ENCODE measurements at regions not wholly inside any gene's neighbourhood (a gene's known extent, or its start where the extent isn't known, plus 50 kb on each side); places are given as distances from the start of the nearest gene placed in this dataset.
"Not testable (repeated sequence)": the region's sequence is repeated elsewhere in the genome, so short reads cannot be mapped to it uniquely, and the experiment has no call there.

DNA sequence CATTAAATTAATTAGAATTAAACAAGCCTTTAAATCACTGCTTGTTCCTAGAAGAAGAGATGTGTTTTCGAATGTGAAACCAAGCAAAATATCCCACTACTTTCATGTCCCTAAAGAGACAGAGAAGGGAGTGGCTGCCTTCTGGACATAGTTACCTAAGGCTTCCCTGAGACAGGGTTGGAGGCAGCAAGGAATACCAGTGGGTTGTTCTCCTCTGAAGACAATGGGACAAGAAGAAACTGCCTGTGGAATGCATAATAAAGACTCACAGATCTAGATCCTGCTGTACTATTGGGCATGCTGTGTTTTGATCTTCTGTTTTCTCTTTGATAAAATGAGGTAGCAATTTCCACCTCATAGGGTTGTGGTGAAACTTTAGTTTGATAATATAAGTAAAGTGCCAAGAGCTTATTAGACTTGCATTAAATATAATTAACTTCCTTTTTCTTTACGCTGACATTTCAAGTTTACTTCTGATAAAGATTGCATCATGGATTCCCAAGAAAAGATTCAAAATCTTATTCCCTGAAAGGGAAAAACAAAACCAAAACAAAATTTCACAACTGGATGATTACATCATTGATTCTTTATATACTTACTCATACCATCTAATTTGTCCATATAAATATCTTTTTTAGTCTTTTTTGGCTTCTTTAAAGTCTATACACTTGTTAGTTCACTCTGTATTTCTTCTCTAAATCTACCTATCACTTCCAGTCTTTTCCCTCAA lies 621.3 kb downstream of the ETS1 start:
- DNase-seq (ENCODE audit: low read depth in 2 of 2), result no peak

DNA sequence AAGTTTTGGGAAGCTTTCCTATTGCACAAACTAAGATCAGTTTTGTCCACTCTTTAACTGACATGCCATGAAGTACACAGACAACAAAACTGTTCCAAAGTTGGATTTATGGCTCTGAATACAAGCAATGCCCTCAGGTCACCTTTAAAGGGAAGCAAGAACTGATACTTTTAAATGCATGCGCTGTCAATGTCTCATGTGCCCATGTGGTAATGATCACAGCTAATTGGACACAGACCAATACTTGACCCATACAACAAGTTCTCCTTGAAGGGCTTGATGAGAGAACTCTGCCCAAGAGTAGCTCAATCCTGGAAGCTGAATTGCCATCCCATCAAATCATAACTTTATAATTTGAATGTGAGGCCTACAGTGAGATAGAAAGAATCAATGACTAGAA lies 624.9 kb downstream of the ETS1 start:
- DNase-seq (ENCODE audit: low read depth in 2 of 2), result no peak

DNA sequence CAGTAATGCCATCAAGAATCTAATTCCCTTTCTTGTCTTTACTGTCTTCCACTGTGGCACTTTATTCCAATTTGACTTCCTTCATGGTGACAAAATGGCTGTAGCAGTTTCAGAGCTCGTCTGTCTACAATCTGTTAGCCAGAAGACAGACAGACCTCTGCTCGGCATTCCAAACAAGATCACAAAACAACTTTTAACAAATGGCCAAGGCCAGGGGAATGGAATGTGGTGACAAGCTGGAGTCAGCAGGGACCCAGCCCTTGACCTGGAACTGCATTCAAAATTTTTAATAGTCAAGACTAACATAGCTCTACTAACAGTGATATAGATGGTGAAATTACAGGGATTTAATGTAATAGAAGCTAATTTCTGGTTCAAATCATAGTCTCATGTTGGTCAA lies 637.2 kb downstream of the ETS1 start:
- no peak for DNase-seq (ENCODE audit: low read depth in 2 of 2)

DNA sequence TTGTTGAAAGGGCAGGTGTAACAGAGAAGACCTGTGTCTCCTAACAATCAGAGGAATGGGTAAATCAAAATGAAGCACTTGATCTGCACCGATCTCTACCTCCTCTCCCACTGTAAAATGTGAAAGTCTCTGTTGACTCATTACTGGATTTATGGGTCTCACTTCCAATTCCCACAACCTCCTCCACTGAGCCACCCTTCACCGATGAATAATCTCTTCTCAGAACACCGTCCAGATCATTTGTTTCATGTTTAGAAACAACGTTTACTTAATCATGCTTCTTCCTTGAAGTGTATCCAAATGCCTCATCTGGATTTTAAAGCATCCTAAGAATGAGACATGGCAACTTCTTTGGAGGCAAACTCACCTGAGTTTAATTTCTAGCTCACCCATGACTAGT lies 643.6 kb downstream of the ETS1 start:
- DNase-seq (ENCODE audit: low read depth in 2 of 2), result no peak

DNA sequence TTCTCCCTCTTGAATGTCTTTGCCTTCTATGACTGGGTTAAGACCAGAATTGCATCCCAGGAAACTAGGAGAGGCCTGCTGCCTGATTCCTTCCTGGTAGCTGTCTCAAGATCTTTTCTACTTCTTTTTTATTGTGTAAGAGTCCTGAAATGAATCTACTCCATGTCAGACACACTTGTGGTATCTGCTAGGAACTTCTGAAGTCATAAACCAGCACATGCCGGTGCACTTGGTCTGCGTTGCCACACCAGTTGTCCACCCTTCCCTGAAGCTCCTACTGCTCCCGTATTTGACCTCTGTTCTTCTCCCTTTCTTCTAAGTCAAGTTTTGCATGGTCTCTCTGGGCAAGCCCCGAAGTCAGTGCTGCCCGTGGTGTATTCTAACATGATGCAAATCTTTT lies 644.2 kb downstream of the ETS1 start:
- DNase-seq (ENCODE audit: low read depth in 2 of 2), result no peak

DNA sequence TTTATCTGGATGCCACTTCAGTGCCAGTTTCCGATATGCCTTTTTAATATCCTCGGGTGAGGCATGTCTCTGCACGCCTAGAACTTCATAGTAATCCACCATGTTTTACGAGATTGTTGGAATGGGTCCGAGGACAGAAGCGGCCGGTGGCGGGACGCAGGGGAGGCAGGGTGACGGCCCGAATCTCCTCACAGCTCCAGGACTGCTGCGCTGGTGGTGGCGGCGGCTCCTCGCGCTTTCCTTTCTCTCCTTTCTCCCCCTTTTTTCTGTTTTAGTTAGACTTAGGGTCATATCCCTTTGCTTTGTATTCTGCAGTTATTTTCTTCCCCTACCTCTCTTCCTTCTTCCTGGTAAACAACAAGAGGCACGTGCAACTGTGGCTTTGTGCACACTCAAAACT lies 645.8 kb downstream of the ETS1 start:
- not testable (repeated sequence) for DNase-seq (ENCODE audit: low read depth in 2 of 2)

DNA sequence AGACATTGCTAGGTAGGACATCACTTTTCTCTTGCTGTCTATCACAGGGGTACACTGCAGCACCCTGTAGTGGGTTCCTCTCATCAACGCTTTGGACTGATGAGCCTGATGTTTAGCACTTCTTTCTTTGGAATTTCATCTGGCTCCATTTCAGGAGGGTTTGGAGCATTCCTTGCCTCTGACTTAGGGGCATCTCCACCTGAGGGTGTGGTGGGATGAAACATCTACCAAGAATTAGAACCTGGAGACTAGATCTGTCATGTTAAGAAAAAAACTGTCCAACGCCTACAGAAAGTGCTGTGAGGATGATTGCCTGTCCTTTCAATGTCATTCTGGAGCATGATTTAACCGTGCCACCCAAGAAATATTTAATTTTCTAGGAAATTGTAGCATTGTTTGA lies 648.4 kb downstream of the ETS1 start:
- no peak for DNase-seq (ENCODE audit: low read depth in 2 of 2)

DNA sequence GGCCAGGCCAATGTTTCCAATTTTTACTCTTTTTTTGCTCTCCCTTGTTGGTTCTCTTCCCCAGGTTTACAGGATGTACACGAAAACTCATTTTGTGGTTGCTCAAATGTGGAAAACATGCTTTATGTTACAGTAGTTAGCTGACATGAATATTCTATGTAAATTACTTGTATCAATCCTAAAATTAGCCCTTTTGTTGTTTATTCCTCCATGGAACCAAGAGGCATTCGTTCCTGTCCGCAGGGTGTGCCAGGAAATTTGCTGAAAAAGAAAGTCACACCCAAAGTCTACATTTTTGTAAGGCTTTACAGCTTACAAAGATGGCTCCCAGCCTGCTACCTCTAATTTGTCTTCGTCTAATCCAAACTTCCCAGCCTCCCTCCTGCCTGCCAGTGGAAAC lies 652.3 kb downstream of the ETS1 start:
- DNase-seq (ENCODE audit: low read depth in 2 of 2), result no peak

DNA sequence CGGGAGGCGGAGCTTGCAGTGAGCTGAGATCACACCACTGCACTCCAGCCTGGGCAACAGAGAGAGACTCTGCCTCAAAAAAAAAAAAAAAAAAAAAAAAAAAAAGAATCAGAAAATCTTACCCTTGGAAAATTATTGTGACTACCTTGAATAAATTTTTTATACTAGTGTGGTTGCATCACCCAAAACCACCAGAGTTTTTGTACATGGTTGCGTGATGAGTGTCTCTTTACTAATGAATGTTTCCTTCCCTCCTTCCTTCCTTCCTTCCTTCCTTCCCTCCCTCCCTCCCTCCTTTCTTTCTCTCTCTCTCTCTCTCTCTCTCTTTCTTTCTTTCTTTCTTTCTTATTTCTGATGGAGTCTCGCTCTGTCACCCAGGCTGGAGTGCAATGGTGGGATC lies 653.4 kb downstream of the ETS1 start:
- not testable (repeated sequence) for DNase-seq (ENCODE audit: low read depth in 2 of 2)

DNA sequence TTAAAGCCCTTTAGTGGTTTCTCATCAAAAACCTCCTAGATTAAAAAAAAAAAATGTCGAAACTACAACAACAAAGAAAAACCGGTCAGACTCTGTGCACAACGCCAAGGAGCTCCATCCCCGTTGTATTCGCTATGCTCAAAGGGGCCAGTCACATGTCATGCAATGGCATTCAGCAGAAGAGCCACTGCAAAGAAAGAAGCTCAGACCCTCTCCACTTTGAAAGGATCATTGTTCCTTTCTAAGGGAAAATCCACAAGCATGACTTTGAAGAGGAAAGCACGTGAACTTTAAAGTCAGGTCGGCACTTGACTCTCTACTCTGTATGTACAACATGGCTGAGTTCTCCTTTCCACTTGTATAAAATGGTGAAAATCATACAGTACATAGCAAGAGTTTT lies 655.6 kb downstream of the ETS1 start:
- DNase-seq (ENCODE audit: low read depth in 2 of 2), result no peak

DNA sequence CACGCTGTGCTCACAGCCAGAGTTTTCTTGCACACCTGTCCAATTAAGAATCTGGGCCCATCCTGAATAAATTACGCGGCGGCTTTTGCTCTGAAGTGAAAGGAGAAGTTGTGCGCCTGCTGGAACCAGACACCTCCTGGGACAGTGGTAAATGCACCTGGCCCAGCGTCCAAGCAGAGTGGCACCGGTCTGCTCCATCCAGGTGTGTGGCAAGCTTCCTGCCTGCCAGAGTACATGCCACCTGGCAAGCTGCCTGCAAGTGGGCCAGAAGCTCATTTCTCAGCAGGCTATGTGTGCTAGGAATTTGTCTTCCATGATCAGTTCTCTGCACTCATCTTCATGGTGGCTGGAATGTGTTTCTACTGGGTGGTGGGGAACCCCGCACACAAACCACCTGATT lies 660.6 kb downstream of the ETS1 start:
- DNase-seq (ENCODE audit: low read depth in 2 of 2), result no peak

DNA sequence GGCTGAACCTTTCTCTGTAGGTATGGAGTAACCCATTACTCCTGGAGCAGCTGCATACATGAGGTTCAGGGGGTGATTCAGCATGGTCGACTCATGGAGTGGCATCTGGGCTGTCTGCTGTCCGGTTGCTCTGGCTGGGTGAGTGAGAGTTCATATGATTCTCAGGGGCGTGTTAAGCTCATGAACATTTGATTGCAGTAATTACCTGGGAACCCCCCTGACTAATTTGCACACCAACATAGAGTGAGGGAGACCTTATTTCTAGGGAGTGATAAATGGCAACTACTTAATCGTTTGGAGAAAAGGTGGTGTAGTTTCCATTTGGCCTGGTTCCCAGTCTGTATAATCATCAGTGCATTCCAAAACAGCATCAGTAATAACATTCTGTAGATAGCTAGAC lies 661.9 kb downstream of the ETS1 start:
- no peak for DNase-seq (ENCODE audit: low read depth in 2 of 2)

DNA sequence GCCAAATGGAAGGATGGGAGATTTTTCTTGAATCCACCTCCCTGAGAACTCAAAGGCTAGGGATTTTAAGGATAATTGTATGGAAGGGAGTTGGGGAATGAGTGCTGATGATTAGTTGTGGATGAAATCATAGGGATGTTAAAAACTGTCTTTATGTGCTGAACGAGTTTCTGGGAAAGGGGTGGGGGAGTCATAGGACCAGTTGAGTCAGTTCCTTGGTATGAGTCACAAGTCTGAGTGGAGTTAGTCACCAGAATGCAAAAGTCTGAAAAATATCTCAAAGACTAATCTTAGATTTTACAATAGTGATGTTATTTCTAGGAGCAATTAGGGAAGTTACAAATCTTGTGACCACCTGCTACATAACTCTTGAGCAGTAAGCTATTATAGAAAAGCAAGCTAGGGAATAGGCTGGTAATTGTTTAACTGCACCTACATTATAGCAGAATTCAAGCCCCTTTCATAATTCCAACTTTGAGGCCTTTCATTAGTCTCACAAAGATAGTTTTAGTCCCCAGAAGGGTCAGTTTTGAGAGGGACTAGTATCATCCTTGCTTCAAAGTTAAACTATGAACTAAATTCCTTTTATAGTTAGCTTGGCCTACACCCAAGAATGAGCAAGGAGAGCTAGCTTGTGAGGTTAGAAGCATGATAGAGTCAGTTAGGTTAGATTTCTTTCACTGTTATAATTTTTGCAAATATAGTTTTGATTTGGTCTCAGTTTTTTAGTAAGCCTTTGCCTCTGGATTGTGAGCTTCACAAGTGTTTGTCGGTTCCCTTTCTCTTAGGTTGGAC lies 668.0 kb downstream of the ETS1 start:
- DNase-seq (ENCODE audit: low read depth in 2 of 2), result no peak

DNA sequence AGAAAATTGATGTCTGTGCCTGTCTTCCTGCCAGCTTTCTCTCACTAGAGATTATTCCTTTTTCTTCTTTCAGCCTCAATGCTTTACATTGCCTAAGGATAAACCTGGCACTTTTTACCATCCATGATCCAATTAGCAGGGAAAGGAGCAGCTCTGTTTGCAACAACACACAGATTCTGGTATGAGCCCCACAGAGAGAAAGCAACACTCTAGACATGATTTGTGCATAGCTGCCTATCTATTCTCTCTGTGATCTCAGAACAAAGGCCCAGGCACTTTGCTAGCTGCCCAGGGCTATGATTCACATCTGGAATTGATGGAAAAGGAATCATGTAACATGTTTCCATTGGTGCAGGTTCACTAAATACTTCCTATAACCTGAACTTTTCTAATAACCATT lies 685.0 kb downstream of the ETS1 start:
- DNase-seq (ENCODE audit: low read depth in 2 of 2), result no peak

DNA sequence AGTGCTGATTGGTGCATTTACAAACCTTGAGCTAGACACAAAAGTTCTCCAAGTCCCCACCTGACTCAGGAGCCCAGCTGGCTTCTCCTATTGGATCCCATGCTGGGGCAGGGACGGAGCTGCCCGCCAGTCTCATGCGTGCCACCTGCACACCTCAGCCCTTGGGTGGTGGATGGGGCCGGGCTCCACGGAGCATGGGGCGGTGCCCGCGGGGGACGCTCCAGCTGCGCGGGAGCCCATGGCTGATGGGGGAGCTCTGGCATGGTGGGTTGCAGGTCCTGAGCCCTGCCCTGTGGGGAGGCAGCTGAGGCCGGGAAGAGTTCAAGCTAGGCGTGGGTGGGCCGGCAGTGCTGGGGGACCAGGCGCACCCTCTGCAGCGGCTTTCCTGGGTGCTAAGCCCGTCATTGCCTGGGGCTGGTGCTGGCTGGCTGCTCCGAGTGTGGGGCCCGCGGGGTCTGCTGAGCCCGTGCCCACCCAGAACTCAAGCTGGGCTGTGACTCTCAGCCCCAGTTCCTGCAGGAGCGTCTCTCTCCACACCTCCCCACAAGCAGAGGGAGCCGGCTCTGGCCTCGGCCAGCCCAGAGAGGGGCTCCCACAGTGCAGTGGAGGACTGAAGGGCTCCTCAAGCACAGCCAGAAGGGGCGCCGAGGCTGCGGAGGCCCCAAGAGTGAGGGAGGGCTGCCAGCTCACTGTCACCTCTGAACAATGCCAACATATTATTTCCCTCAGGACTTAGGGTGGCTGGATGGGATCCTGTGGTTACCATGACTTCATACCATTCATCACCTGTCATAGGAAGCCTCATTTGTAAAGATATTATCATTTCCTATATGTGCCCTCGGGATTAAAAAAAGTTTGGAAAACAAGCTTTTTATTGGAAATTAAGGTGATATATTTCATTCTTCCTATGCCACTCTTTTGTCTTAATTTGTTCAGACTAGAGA lies 688.7 kb downstream of the ETS1 start:
- no peak for DNase-seq (ENCODE audit: low read depth in 2 of 2)

DNA sequence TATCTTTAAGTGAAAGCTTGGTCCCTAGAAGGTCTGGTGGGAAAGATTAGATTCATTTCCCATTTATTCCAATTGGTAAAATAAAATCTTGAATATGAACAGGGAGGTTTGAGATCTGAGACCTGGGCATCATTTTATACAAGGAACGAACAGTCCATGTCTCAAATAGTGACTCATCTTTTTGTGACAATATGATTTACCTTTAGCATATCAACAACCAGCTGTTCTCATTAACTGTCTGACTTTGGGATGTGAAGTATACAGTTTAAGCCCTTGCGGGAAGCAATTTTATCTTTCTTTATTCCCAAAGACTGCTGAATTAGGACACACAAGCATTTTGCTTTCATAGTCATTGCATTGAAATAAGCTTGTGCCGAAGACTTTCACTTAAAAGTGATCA lies 691.6 kb downstream of the ETS1 start:
- no peak for DNase-seq (ENCODE audit: low read depth in 2 of 2)

DNA sequence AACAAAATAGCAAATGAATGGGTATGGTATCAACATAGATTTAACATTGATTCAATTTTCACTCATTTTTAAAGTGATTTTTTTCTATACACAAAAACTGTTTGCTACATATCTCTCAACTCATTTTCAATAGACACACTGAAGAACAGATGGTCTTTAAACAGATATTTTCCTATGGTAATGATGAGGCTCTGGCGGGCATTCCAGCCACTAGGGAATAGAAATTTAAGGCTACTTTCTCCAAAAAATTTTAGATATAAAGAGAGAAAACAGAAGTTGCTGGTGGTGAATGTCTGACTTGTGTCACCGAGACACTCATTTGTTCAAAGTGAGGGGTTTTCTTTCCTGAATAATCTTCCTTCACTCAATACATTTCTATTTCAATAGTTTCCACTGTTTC lies 693.0 kb downstream of the ETS1 start:
- DNase-seq (ENCODE audit: low read depth in 2 of 2), result no peak

DNA sequence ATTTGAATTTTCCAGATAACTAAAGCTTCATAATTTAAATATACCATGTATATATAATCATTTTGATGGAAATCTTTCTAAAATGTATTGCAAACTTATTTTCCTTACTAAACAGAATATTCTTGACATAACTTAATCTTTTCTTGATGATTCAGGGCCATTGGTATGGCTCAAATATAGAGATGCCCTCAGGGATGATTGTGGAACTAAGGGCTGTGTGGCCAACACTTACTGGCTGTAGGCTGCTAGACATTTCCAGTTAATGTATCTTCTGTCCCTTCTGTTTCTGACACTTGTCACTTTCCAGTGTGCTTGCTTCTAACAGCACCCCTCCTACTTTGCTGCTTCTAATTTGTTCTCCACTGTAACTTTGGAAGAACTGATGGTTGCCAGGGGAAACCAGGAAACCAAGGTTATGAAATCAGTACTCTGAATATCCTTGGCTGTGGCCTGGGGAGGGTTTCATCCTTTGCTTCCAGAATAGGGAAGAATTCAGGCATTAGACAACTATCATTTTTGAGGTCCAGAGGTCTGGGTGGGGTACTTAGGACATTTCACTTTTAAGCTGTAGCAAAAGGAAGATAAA lies 697.2 kb downstream of the ETS1 start:
- no peak for DNase-seq (ENCODE audit: low read depth in 2 of 2)

DNA sequence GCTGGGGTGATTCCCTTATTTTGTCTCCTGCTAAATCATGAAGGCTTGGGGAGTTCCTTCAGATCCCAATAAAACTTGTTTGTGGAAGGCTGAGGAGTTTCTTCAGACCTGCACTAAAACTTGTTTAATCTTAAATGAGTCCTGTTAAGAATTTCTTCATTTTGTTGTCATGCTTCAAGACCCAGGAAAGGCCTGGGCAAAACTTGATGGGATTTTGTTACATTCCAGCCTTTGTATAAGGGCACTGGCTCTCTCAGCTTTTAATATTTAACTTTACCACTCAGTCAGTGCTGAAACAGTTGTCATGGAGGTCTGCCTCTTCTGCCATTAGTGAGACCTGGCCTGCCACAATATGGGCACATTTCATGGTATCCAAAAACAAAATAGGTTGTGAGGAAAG lies 699.0 kb downstream of the ETS1 start:
- no peak for DNase-seq (ENCODE audit: low read depth in 2 of 2)

DNA sequence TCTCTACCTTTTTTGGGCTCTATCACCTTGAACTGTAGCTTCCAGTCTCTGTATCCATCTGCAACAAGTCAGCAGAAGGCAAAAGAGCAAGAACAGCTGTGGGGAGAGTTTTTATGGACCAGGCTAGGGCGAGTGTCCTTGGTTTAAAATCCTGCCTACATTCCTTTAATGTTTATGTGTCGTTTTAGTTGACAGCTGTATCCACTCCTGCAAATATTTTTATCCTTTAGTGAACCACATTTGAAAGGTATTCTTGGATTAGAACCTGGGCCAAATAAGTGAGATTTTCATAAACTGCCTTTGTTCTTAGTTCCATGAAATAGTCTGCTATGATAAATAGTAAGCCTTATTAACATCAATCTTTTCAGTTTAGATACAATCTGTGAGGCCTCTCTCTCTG lies 712.2 kb downstream of the ETS1 start:
- DNase-seq (ENCODE audit: low read depth in 2 of 2), result no peak

DNA sequence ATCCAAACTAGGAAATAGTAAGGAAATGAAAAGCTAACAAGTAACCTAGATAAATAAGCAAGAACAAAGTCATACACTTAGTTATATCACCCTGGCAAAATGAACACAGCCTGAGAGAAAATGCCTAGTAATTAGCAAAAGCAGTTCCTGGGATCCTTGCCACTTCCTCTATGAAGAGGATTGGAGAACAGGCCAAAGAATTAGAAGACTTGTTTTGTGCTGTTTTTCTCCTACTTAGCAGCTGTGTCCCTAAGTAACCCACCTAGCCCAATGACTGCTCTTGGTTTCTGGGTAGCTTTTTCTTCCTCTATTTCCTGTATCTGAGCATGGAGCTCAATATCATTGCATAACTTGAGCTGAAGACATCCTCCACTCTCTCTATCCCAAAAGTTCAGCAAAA lies 713.9 kb downstream of the ETS1 start:
- no peak for DNase-seq (ENCODE audit: low read depth in 2 of 2)

DNA sequence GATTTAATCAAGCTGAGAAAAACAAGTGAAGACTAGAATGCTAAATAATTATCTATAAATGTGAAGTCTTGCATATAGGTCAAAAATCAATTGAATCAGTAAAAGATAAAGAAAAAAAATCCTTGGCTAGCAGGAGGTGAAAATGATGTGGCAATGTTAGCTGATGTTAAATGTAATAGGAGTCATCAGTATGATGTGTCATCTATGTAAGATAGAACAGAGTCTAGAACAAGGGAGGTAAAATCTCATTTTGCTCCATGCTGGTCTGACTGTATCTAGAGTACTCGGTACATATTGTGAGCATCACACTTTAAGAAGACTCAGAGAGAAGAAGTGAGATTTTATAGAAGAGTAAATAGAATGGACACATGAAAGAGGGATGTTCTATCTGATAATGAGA lies 721.2 kb downstream of the ETS1 start:
- DNase-seq (ENCODE audit: low read depth in 2 of 2), result no peak
